ENCODE measurements at regions not wholly inside any gene's neighbourhood (a gene's known extent, or its start where the extent isn't known, plus 50 kb on each side); places are given as distances from the start of the nearest gene placed in this dataset.

DNA sequence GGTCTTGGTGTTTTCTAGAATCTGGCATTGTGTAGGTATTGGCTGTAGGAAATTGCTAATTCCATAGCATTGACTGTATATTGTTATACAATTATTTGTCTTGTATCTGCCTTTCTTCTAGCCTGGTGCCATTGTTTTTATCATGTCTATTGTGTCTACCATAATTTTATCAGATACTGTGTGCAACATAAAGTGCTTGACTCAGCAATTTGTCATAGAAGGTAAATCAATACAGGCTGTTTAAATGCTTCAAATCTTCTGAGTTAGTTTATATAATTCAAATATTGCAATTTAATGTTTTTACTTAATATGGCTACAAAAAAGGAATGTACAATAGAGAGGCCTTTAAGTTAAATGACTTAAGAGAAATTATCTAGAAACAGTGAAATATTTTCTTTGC, 263.3 kb upstream of the UGT8 start:
- TF ChIP-seq EZH2 (IDR thresholded peaks at IDR 0.05; ENCODE audit: borderline replicate concordance, low read depth, low read length, poor library complexity, severe bottlenecking) = no peak
- TF ChIP-seq, protein P1, sequence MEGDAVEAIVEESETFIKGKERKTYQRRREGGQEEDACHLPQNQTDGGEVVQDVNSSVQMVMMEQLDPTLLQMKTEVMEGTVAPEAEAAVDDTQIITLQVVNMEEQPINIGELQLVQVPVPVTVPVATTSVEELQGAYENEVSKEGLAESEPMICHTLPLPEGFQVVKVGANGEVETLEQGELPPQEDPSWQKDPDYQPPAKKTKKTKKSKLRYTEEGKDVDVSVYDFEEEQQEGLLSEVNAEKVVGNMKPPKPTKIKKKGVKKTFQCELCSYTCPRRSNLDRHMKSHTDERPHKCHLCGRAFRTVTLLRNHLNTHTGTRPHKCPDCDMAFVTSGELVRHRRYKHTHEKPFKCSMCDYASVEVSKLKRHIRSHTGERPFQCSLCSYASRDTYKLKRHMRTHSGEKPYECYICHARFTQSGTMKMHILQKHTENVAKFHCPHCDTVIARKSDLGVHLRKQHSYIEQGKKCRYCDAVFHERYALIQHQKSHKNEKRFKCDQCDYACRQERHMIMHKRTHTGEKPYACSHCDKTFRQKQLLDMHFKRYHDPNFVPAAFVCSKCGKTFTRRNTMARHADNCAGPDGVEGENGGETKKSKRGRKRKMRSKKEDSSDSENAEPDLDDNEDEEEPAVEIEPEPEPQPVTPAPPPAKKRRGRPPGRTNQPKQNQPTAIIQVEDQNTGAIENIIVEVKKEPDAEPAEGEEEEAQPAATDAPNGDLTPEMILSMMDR (conservative IDR thresholded peaks at IDR 0.05; ENCODE audit: low read depth, low read length) = no peak
